ENCODE measurements at regions not wholly inside any gene's neighbourhood (a gene's known extent, or its start where the extent isn't known, plus 50 kb on each side); places are given as distances from the start of the nearest gene placed in this dataset.
"Not testable (repeated sequence)": the region's sequence is repeated elsewhere in the genome, so short reads cannot be mapped to it uniquely, and the experiment has no call there.

DNA sequence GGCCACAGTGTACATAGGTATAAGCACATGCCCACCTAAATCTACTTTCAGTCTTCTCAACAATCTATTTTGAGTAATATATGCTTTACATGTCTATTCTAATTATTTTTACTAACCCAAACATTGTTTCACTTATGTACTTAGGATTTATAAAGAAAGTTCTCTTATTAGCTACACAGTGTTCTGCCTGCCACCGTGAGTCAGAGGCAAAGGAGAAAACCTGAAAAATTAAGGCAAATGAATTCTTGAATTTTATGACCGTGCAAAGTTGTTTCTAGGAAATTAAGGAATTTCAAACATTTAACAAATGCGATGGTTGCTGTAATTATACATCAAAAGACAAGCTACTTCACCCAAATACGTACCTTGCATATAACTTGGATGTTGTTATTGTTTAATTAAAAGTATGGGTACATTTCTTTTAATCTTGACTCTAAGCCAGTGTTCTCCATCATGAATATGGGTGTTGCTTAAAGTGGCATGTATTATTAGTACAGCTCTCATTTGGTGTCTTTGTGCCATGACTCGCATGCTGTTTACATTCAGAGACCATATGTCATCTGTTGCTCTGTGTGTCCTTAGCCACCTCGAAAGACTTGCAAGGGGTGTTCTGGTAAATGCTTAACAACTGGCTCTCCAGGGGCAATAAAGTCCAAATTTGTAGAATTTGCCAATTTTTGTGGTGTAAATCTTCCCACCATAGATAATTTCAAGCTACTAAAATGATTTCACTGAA lies 154.3 kb upstream of the FN1 start:
- DNase-seq, result peak; percentile 51

- DNase-seq, result no peak
These were observed 148.0 kb upstream of the FN1 start for GRCh38 chr2:215583881-215584280.

DNA sequence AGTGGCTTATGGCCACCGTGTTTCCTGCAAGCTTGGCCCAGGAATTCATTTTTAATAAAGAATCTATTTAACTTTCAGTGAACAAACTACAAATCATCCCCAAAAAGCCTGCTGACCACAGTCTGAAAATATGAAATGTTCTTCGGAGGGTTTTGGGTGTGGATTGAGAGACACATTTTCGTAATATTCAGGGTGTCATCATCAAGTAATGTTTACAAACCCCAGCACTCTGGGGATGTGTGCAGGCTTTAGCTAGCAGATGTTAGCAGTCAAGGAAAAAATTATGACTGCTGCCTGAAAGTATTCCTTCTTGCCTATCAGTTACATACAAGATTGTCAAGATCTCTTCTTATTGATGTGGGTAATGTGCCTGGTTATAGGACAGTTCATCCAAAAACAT lies 143.9 kb upstream of the FN1 start:
- DNase-seq, result peak; percentile 97

GRCh38 chr2:215577356-215577755 lies 141.5 kb upstream of the FN1 start:
- DNase-seq, result peak; percentile 70

DNA sequence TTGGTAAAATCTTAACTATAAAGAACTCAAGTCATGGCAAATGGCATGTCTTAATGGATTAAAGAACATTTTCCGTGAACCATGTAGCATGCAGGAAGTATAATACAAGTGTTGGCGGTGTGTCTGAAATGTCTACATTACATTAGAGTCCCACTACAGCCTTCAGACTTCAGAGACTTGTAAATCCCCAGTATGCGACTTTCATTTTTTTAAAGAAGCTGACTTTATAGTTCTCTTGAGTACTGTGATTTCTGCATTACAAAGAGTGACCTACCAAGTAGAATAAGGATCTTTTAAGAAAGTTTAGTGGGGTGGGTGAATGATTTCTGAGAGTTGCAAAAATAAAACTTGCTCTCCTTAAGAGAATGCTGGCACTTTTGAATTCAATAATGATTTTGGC lies 140.7 kb upstream of the FN1 start:
- DNase-seq, result no peak

DNA sequence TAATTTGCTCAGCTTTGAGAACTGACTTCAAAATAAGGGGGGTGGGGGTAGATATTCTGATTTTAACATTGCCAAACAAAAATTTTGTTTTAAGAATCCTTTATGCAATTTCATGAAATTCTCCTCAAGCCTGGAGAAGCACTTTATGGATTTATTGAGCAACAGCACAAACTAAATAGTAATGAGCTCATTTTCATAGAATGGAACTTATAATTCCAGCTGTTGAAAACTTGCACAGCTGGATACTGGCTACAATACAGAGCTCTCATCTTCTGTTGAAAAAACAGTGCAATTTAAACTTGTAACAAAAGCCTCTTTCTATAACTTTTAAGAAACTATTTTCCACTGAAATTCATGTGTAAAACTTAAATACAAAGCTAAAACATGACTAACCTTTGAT lies 137.6 kb upstream of the FN1 start:
- DNase-seq, result peak; percentile 84

DNA sequence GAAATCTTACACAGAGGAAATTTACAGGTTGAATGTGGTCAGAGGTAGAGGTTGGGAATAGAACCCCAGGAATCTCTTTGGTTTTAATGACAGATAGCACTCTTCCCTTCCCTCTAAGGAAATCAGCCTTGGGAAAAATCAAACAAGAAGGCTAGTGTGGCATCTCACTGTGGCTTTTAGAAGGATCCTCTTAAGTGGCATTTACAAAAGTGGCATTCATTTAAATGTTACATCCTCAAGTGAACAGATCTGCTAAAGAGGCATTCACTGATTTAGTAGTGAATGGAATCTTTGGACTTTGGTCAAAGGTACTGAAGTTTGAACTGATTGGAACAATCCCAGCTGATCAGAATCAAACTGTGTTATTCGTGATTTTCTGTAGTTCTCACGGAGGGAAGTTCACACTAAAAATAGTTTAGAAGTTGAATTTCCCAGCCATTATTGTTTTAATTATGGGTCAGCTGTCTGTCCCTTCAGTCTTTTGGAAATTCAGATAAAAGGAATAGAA lies 136.5 kb upstream of the FN1 start:
- no peak for DNase-seq

- no peak for DNase-seq
These were observed 135.8 kb upstream of the FN1 start for GRCh38 chr2:215571689-215572088.

DNA sequence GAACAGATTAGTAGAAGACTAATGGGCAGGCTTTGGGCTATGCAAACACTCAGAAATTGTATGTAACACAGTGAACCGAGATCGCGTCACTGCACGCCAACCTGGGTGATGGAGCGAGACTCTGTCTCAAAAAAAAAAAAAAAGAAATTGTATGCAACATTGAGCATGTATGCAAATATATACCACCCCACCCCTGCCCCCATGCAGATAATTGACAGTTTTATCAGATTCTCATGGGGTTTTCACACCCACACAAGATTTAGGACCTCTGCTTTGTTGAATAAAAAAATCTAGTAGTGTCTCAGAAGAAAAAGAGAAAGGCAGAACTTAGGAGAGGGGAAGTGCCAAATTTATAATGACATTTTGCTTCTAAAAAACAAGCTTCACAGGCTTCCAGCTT lies 131.6 kb upstream of the FN1 start:
- DNase-seq, result no peak

DNA sequence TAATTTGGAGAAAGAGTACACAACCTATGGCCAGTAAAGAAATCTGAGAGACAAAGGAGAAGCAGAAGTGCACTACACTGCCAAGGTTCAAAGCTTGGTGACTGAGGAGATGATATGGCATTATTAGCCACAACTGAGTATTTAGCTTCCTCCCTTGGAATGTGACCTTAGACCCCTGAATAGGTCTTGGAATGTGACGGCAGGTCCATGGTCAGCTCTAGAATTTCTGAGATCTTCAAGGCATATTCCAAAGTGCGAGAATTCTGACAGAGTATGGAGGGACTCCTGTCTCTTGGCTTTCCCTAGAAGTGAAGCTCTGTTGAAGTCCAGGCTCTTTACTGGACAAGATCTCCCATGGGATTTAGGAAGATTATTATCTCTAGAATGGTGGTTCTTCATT lies 130.0 kb upstream of the FN1 start:
- peak; percentile 14 for DNase-seq

GRCh38 chr2:215557701-215558100 lies 121.8 kb upstream of the FN1 start:
- no peak for DNase-seq

- no peak for DNase-seq
These were observed 121.1 kb upstream of the FN1 start for GRCh38 chr2:215556979-215557378.

- DNase-seq, result peak; percentile 79
These were observed 119.0 kb upstream of the FN1 start for GRCh38 chr2:215554689-215555498.

GRCh38 chr2:215553946-215554345 lies 118.1 kb upstream of the FN1 start:
- no peak for DNase-seq

DNA sequence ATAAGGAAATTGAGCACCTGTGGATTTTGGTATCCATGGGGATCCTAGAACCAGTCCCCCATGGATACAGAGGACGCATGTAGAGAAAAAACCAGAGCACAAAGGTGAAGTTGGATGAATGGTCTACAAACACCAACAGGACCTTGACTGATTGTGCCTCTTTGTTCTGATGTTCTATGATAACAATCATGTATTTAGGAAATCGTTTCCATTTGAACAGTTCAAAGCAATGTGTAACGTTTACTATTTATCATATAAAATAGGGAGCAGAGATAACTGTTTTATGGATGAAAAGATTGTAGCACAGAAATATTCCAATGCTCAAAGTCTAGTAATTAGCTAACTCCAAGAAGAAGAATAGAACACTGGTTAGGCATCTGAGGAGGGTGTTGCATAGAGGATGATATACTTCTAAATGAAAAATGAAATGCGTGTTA lies 116.3 kb upstream of the FN1 start:
- no peak for DNase-seq

GRCh38 chr2:215550331-215550730 lies 114.5 kb upstream of the FN1 start:
- DNase-seq, result no peak

DNA sequence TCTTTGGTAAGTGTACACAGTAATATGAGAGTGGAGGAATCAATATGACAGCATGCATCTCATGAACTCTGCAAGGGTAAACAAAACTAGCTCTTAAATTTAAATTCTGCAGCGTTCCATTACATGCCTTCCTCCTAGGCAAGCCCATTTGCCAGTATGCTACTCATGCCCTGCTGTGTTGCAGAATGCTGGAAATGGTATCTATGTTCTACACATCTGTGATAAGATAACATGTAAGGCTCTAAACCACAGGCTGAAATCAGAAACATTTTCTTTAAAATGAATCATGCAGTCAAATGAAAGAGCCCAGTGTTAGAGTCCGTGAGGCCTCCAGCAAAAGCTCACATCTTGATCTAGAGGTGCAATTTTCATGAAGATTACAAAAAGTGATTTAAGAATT lies 112.8 kb upstream of the FN1 start:
- no peak for DNase-seq

DNA sequence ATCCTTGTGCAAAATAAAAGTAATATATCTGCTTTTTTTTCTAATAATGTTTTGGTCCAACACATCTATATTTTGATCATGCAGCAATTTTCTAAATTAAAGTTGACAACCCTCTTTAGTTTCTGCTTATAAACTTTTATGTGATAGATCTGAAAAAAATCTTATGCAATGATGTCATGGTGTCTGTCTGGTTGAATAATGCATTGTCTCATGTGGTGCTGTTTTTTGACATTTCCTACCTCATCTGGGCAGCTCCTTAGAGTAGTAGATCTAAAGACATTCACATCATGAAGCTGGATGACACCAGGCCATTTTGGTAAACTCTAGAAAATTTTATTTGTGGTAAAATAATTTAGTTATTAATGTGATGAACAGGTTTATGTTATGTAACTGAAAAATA lies 106.8 kb upstream of the FN1 start:
- DNase-seq, result peak; percentile 51

DNA sequence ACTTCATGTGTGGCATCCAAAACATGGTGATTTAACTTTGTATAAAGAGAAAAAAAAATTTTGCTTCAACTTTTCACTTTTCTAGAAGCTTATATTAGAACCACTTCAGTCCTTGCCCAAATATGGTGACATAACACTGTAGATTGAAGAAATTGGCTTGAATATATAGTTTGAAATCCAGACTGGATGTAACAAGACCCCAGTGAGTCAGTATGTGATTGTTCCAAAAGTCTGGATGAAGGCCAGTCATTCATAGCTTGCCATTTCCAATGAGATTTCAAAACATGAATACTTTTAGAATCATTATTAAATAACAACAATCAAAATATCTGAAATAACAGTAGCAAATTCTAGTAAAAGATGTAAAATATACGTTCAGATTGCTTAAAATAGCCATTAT lies 104.8 kb upstream of the FN1 start:
- peak; percentile 97 for DNase-seq

GRCh38 chr2:215537611-215538010 lies 101.7 kb upstream of the FN1 start:
- peak; percentile 95 for DNase-seq

DNA sequence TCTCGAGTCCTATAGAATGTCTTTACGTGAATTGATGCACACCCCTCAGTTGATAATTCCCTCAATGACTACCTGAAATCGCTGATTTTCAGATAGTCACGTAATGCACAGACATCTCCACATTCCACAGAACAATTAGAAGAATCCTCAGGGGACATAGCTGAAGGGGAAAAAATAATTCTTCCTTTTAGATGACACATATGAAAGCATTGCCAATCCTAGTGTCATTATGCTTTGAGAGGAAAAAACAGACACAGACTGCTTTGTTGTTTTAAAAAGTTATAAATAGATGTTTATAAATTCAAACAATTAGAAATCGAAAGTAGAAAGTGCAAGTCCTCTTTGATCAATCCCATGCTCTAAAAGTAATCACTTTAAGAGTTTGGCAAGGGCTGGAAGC lies 100.6 kb upstream of the FN1 start:
- peak; percentile 88 for DNase-seq

- DNase-seq, result peak; percentile 59
These were observed 99.9 kb upstream of the FN1 start for GRCh38 chr2:215535741-215536140.

- DNase-seq, result peak; percentile 64
These were observed 99.3 kb upstream of the FN1 start for GRCh38 chr2:215535125-215535668.

DNA sequence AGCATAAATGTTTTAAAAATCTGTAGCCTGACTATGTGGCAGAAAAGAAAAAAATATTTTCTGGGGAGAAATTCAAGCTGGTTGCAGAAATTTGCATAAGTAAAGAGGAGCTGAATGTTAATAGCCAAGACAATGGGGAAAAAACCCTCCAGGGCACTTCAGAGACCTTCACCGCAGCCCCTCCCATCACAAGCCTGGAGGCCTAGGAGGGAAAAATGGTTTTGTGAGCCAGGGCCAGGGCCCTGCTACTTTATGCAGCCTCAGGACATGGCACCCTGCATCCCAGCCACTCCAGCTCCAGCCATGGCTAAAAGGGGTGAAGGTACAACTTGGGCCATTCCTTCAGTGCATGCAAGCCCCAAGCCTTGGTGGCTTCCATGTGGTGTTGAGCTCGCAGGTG lies 97.8 kb upstream of the FN1 start:
- not testable (repeated sequence) for DNase-seq

All from fibroblast of skin of scalp (primary cell).